ENCODE measurements at regions not wholly inside any gene's neighbourhood (a gene's known extent, or its start where the extent isn't known, plus 50 kb on each side); places are given as distances from the start of the nearest gene placed in this dataset.

DNA sequence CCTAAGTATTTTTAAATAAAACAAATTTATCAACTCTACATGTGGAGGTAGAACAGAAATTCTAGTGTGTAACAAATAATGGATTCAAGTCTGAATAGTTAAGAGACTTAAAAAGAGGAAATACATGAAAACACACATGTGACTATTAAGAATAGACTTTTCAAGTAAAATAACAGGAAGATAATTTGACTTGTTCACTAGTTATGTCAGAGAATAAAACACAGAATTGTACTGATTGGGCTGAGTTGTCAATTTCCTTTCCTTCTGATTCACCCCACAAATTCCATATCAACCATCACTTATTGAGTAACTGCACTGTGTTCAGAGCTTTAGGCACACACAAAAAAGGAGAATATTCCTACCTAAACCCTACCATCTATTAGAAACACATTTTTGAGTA, 557.2 kb downstream of the TUSC7 start:
- DNase-seq = no peak

DNA sequence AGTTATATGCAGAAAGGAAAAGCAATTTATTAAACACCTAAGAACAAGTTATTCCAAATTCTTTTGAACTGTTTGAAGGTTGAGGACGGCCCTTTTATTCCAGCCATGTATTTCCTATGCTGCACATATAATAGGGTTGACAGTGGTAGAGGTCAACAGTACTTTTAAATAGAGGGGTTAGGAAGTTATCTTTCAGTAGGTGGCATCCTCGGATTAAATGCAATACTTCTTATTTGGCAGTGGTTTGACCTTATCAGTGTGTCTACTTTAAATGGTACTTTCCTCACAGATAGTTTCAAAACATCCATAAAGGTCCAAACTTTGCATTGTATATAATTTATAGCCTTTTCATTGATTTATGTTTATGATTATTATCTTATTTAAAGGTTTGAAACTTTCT, 558.7 kb downstream of the TUSC7 start:
- no peak for DNase-seq

DNA sequence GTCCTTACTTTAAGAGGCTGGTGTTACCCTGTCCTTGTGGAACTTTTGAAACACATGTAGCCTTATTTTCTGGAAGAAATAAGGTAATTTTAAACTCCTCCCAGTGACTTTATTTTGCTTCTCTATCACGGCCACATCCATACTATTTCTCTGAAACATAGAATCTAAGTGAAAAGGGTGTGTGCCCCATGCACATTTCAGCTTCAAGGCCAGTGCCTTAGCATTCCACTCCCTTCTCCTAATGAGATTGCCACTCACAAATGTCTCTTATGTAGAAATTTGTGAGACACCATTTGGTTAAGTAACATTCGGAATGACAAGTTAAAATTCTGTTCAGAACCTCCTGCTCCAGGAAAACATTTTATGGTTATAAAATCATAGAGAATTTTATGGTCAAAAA, 562.7 kb downstream of the TUSC7 start:
- DNase-seq = no peak

DNA sequence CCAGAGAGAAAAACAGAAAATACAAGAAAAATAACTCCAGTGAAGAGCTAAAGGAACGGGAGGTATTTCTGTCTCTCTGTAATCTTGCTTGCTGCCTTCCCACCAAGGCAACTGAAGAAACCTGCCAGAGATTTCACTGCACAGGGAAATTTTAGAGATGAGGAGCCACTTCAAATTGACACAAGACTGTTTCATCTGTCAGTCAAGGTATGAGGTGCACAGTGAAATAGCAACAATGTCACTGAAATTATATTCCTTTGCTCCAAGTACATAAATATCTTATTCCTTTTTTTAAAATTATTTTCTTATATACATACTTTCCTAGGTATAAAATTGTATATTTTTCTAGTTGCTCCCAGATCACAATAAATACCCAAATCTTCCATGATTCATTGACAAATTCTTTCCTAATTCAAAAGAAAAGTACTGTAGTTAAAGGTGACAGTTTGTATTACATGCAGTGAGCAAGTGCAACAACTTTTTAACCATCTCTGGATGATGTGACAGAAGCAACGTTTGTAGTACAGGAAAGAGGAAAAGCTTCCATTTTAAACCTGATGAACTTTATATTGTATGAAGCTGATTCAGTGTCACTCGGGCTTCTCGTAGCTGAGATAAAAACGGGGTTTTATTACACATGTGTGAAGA, 563.4 kb downstream of the TUSC7 start:
- DNase-seq = no peak

GRCh38 chr3:117277816-117278215, 568.2 kb downstream of the TUSC7 start:
- DNase-seq = no peak

DNA sequence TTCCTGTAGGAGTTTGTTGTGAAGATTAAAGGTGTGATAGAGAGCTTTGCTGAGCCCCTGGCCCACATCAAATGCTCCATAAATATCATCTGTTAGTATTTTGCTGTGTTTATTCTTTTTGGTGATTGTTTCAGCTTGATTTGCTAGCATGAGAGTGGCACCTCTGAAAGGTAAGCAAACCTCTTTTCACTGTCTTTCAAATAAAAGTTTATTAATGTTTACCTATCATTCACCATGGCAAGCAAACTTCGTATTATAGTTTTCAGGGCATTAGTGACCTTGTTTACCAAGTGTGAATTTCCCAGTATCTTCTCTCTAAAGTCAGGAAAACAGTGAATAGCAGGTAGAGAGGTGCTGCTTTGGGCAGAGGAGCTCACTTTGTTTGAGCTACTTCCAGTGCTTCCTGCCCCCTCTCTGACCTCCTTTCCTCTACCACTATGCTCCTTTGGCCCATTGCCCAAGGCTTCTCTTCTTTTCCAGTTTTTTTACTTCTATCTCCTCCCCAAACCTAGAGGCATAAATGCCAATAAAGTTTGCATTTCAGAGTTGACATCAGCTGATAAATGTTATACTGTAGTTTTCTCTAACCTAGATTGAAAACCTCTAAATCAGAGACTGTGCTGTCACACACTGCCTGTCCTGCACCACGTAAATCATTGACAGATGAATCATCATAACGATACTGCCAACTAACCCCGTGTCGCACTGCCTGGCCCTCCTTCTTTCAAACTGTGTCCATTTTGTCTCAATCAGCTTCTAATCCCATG, 569.0 kb downstream of the TUSC7 start:
- peak; percentile 12 for DNase-seq

DNA sequence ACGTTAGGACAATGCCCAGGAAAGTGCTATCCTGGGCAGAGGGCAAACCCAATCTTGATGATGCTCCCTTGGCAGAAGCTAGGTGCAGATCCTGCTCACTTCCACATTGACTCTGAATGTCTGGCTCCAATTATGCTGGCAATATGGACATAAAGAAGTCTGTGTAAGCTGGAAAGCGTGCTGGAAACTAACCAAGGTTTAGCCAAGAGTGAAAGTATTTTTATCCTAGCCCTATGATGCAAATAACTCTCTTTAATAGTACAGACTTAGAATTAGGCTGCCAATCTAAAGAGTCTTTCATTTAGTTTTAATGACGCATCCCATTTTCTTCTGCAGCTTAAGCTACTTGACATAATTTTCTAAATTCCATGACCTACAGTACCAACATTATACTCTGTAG, 571.8 kb downstream of the TUSC7 start:
- no peak for DNase-seq

DNA sequence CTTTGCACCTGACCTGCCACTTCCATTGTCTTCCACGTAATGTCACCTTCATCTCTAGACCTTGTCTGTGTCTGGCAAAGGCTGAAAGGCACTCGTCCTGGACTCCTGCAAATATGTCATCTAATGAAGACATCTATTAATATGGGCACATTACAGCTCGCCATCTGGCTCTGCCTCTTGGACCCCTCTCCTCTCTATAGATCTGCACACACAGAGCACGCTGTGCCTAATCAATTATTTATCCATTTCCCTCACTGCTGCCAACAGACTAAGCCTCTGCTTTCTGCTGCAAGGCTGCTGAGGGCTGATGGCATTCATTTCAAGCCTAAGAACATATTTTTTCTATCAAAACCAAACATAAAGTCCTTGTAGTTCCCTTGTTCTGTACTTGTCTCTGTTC, 573.0 kb downstream of the TUSC7 start:
- DNase-seq = no peak

- no peak for DNase-seq
Measured at GRCh38 chr3:117285737-117286136, 576.2 kb downstream of the TUSC7 start.

DNA sequence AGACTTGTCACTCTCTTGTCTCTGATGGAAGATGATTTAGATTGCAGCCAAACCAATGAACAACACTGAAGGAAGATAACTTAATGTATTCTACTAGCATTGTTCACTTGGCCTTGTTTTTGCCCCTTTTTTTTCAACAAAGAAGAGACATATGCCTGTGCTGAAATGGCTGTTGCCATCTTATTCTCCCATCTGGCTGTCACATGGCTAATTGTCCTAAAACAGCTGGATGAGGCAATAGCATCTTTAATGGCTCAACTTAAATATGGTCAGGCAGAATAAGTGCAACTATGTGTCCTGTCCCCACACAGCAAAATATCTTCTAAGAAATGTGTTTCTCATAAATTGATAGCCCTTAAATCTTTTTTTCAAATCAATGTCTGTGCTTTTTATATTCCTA, 576.9 kb downstream of the TUSC7 start:
- DNase-seq = no peak

DNA sequence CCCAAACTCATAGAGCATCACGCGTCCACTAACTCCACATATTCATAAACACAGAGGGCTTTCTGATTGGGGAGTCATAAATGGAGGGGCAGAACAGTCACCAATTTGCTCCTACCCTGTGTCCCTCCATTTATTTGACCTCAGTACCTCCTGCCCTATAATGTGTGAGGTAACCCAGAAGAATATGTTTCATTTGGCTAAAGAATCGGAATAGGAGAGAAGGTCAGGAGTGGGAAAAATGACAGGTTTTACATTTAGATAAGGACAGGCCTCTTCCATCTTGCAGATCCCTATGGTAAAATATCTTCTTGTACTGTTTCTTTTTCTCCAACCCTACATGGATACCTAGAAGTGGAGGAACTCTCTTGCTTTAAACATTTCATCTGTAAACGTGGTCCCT, 578.0 kb downstream of the TUSC7 start:
- DNase-seq = no peak

GRCh38 chr3:117291476-117291875, 581.9 kb downstream of the TUSC7 start:
- DNase-seq = no peak

GRCh38 chr3:117297065-117297464, 587.5 kb downstream of the TUSC7 start:
- DNase-seq = no peak

DNA sequence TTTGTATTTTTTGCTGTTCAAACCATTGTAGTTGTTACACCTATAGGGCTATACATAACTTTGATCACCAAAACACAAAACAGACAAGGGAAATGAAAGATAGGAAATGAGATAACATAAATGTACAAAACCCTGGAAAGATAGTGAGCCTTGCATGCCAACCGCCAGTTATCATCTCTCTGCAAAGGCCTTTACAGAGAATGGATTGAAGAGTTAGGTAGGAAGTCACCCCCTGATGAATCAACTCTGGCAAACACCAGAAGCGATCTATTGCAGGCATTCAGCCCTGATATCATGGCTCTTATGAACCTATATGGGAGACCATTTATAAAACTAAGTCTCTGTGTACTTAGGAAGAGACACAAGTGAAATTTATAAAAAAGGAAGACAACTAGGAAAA, 588.0 kb downstream of the TUSC7 start:
- DNase-seq = no peak

DNA sequence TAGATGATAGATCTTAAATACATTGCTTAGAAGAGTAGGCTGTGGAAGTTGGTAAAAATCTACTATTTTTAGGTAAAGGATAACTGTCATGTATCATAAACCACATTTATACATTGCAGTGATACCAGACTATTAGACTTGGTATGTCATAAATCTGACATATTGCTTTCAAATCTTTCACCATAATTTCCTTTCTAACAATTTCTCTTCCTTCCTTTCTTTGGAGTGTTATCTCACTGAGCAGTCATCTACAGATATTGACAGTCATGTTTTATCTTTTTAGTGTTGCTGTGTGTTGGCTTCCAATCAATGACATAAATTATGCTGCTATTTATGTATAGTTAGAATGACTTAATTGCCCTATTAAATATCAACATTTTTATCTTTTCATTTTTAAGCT, 588.7 kb downstream of the TUSC7 start:
- no peak for DNase-seq

GRCh38 chr3:117302428-117302827, 592.8 kb downstream of the TUSC7 start:
- DNase-seq = peak; percentile 32

DNA sequence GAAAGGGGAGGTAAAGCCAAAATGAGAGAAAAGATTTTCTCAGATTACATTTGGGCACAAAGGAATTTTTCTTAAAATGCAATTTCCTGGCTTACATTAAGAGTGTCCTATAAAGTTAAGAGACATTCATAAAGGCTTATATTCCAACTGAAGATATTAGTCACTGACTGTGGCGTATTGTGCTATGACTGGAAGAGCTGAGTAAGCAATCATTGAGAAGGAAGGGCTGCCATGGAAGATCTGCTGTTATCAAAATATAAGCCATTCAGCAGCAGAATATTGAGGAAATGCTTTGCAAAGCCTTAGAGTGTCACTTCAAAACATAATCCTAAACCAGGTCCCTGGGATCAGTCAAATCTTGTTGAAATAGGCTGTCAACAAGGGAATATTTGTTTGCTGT, 593.9 kb downstream of the TUSC7 start:
- DNase-seq = no peak

DNA sequence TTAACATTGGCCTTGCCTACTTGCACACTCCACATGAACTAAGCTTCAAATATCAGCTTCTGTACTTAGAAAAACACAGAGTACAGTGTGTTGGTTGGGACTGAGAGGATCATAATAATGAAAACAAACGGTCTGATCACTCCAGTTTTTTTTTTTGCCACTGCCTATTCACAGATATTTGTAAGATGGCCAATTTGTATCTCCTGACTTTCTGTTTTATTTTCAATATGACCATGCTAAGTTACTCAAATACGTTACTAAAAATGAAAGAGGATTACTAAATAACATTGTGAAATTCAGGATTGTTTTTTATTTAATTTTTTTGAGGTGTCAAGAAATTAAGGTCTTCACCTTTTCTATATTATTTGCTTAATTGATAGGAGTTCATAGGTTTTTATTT, 595.1 kb downstream of the TUSC7 start:
- DNase-seq = no peak

- no peak for DNase-seq
Measured at GRCh38 chr3:117305681-117306080, 596.1 kb downstream of the TUSC7 start.

GRCh38 chr3:117306299-117306698, 596.7 kb downstream of the TUSC7 start:
- no peak for DNase-seq

DNA sequence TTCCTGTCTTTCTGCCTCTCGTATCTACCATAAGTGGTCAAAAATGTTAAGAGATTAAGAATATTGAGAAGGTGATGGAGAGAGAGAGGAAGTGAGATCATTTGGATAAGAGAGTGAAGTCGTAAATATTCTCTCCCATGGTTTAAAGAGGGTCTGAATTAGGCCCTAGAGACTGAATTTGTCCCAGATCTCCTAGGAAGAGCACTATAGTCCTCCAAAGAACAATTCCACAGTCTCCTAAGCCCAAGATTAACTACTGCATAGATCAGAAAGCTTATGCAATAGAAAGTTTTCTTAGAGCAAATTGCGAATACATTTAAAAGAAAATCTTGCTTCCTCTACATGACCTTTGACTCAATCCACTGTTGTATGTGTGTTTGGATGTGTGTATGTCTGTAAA, 598.8 kb downstream of the TUSC7 start:
- DNase-seq = no peak

DNA sequence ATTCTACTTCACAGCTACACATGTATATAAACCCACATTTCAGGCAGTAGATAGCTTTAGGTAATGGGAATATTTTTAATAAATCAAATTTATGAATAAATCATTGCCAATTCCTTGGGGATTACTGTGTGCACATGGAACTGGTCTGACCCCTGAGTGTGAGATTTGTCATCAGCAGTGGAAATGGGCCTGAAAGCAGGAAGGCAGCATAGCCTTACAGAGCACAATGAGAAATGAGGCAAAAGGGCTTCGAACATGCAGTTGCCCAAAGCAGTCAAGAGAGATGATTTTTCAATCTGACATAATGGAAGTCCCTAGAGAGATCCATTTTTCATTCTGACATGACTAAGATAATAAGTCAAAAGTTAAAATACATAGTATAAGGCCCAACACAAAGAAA, 599.2 kb downstream of the TUSC7 start:
- no peak for DNase-seq

DNA sequence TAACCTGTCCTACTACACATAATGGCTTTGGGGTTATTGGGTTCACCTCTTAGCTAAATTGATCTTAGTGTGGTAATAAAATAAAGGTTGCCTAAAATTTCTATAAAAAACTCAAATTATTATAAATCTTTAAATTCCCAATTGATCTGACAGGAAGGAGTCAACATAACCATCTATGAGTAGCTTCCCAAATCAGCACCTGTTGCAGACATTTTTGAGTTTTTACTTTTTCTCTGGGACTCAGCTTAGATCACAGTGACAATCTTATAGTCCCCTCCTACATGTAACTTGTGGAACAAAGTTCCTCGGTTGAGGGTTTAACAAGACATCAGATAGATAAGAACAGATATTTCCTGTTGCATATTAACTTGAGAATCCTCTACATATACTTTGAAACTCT, 601.0 kb downstream of the TUSC7 start:
- DNase-seq = no peak

DNA sequence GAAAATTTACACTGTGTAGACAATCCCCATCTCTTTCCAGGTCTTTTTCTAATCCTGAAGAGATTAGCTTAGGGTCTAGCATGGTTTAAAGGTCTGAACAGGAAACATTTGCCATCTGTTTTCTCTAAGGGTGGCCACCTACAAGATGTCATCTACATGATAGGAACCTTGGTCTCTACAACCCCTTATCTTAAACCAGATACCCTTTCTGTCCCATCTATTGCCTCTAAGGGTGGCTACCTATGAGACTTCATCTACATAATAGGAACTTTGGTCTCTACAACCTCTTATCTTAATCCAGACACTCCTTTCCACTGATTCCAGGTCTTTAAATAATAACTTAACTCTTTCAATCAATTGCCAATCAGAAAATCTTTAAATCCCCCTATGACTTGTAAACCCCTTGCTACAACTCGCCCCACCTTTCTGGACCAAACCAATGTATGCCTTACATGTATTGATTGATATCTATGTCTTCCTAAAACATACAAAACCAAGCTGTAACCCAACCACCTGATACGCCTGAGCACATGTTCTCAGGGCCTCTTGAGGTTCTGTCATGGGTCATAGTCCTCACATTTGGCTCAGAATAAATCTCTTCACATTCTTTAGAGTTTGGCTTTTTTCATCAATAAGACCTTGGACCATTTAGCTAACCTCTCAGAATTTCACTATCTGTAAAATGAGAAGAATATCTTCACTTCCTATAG, 605.0 kb downstream of the TUSC7 start:
- DNase-seq = no peak
